GM18873 (cell line): ENCODE measurements at regions not wholly inside any gene's neighbourhood (a gene's known extent, or its start where the extent isn't known, plus 50 kb on each side); places are given as distances from the start of the nearest gene placed in this dataset.
"Not testable (repeated sequence)": the region's sequence is repeated elsewhere in the genome, so short reads cannot be mapped to it uniquely, and the experiment has no call there.

Experiments
- ATAC-seq: cut with Tn5 transposase; IDR thresholded peaks from one replicate; pipeline ENCODE4 v1.9.1; 2021; ENCODE audit warnings: mild to moderate bottlenecking, moderate library complexity, moderate number of reproducible peaks; ENCODE audit not compliant: unreplicated experiment, low FRiP score

GRCh38 chr18:22726469-22726868 is 206.7 kb upstream of the RBBP8 start:
- ATAC-seq, result no peak

- no peak for ATAC-seq
Observed at GRCh38 chr18:22728016-22728415, 205.1 kb upstream of the RBBP8 start.

- ATAC-seq, result no peak
Observed at GRCh38 chr18:22728481-22729105, 204.5 kb upstream of the RBBP8 start.

- no peak for ATAC-seq
Observed at GRCh38 chr18:22731398-22731797, 201.7 kb upstream of the RBBP8 start.

GRCh38 chr18:22734105-22734661 is 198.9 kb upstream of the RBBP8 start:
- no peak for ATAC-seq

GRCh38 chr18:22734791-22735627 is 198.1 kb upstream of the RBBP8 start:
- no peak for ATAC-seq

GRCh38 chr18:22737054-22737453 is 196.1 kb upstream of the RBBP8 start:
- ATAC-seq, result no peak

GRCh38 chr18:22739061-22739642 is 194.0 kb upstream of the RBBP8 start:
- ATAC-seq, result no peak

- no peak for ATAC-seq
Observed at GRCh38 chr18:22739789-22740188, 193.3 kb upstream of the RBBP8 start.

- no peak for ATAC-seq
Observed at GRCh38 chr18:22741318-22741717, 191.8 kb upstream of the RBBP8 start.

GRCh38 chr18:22742409-22742808 is 190.7 kb upstream of the RBBP8 start:
- no peak for ATAC-seq

GRCh38 chr18:22745966-22746365 is 187.2 kb upstream of the RBBP8 start:
- ATAC-seq, result no peak

GRCh38 chr18:22752014-22752413 is 181.1 kb upstream of the RBBP8 start:
- no peak for ATAC-seq

GRCh38 chr18:22753130-22753831 is 179.8 kb upstream of the RBBP8 start:
- ATAC-seq, result no peak

GRCh38 chr18:22764005-22764404 is 169.1 kb upstream of the RBBP8 start:
- not testable (repeated sequence) for ATAC-seq

- no peak for ATAC-seq
Observed at GRCh38 chr18:22765896-22766295, 167.2 kb upstream of the RBBP8 start.

- no peak for ATAC-seq
Observed at GRCh38 chr18:22767653-22768052, 165.5 kb upstream of the RBBP8 start.

GRCh38 chr18:22773944-22774343 is 159.2 kb upstream of the RBBP8 start:
- no peak for ATAC-seq

GRCh38 chr18:22778996-22779395 is 154.1 kb upstream of the RBBP8 start:
- no peak for ATAC-seq

GRCh38 chr18:22783245-22783644 is 149.9 kb upstream of the RBBP8 start:
- ATAC-seq, result no peak

- no peak for ATAC-seq
Observed at GRCh38 chr18:22783662-22784076, 149.5 kb upstream of the RBBP8 start.
